ENCODE measurements at regions not wholly inside any gene's neighbourhood (a gene's known extent, or its start where the extent isn't known, plus 50 kb on each side); places are given as distances from the start of the nearest gene placed in this dataset.

- TF ChIP-seq CTCF (IDR thresholded peaks at IDR 0.05; ENCODE audit: low read length): no peak
- no peak for TF ChIP-seq EZH2 (IDR thresholded peaks at IDR 0.05; ENCODE audit: borderline replicate concordance, low read length)
Measured at GRCh38 chr2:150710916-150711315, 223.4 kb upstream of the RND3 start.
